ENCODE measurements at regions not wholly inside any gene's neighbourhood (a gene's known extent, or its start where the extent isn't known, plus 50 kb on each side); places are given as distances from the start of the nearest gene placed in this dataset.
"Not testable (repeated sequence)": the region's sequence is repeated elsewhere in the genome, so short reads cannot be mapped to it uniquely, and the experiment has no call there.

DNA sequence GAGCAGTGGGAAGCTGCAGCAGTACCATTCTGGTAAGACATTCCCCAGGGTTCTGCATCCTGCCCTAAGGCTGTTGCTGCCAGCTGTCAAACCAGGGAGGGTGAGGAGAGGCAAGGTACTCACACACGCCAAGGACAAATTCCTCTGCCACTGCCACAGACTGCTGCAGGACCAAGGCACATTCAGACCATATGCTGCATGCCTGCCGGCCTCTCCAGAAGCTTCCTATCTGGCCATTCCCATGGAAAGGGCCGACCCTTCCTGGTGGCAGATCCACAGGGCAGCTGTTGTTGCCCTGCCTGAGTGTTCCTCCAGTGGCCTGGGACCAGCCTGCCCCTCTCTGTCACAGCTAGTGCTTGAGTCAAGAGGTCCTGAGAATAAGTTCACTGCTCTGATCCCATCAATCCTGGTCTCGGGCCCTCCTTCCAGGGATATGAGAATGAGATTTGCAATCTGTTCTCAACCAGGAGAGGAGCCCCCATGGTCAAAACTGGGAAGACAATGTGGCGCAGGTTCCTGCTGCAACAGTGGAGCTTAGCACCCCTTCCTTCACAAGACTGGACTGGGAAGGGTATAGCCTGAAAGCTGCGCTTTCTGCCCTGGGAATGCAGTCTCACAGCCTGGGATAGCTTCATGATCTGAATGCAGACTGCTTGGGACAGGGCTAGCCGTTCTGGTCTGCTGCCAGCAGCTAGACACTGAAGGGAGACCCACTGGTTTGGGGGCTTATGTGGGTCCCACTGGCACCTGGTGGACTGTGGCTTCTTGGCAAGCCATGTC is 342.5 kb upstream of the NDST3 start:
- Histone ChIP-seq H3K4me1 (ENCODE audit: control insufficient read depth in 2 of 2, insufficient read depth in 2 of 2, low read length in 2 of 2) (no peaks in the 10 kb centered on the region), H3K27ac (ENCODE audit: low read depth in 2 of 2, low read length in 2 of 2) (no peak overlapping the region), H3K36me3 (ENCODE audit: control insufficient read depth in 2 of 2, insufficient read depth in 2 of 2, low read length in 2 of 2) (no peaks in the 10 kb centered on the region), H3K4me3 (ENCODE audit: low read length in 2 of 2) (no peak overlapping the region), H3K9ac (ENCODE audit: low read depth in 1 of 2, low read length in 2 of 2) (no peak overlapping the region), H3K9me3 (ENCODE audit: control insufficient read depth in 2 of 2, low read length in 2 of 2) (no peaks in the 10 kb centered on the region), H3K27me3 (ENCODE audit: control insufficient read depth in 2 of 2, insufficient read depth in 2 of 2, low read length in 2 of 2) (no peaks in the 10 kb centered on the region)

DNA sequence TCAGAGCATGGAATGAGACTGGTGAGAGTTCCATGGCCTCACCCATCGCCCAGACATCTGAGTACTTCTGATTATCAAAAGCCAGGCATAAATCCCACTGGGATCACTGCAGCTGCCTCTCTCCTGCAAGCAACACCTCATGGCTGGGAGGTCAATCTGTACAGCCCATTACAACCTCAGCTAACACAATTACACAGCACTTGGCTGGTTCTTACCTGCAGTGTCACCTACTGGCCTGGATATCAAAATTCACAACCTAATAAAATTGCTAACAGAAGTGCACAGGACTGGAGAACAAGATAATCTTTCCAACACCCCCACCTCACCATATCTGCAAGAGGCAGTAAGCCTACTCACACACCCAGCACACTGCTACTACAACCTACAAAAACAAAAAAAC is 341.7 kb upstream of the NDST3 start:
- no peak overlapping the region for H3K9ac ChIP-seq (ENCODE audit: low read depth in 1 of 2, low read length in 2 of 2)
- H3K9me3 ChIP-seq (ENCODE audit: control insufficient read depth in 2 of 2, low read length in 2 of 2) = no peaks in the 10 kb centered on the region
- H3K4me1 ChIP-seq (ENCODE audit: control insufficient read depth in 2 of 2, insufficient read depth in 2 of 2, low read length in 2 of 2) = no peaks in the 10 kb centered on the region
- no peaks in the 10 kb centered on the region for H3K36me3 ChIP-seq (ENCODE audit: control insufficient read depth in 2 of 2, insufficient read depth in 2 of 2, low read length in 2 of 2)
- no peak overlapping the region for H3K4me3 ChIP-seq (ENCODE audit: low read length in 2 of 2)
- no peaks in the 10 kb centered on the region for H3K27me3 ChIP-seq (ENCODE audit: control insufficient read depth in 2 of 2, insufficient read depth in 2 of 2, low read length in 2 of 2)
- H3K27ac ChIP-seq (ENCODE audit: low read depth in 2 of 2, low read length in 2 of 2) = no peak overlapping the region

DNA sequence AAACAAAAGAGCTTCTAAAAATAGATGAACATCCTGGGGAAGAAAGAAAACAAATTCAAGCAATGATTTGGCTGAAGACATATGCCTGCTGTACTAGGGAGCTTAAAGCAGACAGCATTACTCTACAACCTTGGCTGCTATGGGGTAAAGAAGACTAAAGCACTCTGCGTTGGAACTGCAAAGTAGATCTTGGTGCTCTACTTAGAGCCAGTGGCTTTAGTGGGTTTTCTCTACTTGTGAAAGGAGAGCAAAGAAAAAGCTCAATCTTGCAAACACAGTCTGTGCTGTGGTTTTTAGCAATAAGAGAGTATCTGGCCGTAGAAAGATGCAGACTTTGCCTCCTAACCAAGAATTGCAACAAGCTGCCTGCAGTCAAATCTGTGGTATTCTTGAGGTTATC is 334.7 kb upstream of the NDST3 start:
- Histone ChIP-seq H3K9ac (ENCODE audit: low read depth in 1 of 2, low read length in 2 of 2) (no peak overlapping the region), H3K27ac (ENCODE audit: low read depth in 2 of 2, low read length in 2 of 2) (no peak overlapping the region), H3K9me3 (ENCODE audit: control insufficient read depth in 2 of 2, low read length in 2 of 2) (no peaks in the 10 kb centered on the region), H3K36me3 (ENCODE audit: control insufficient read depth in 2 of 2, insufficient read depth in 2 of 2, low read length in 2 of 2) (no peaks in the 10 kb centered on the region), H3K4me3 (ENCODE audit: low read length in 2 of 2) (no peak overlapping the region), H3K27me3 (ENCODE audit: control insufficient read depth in 2 of 2, insufficient read depth in 2 of 2, low read length in 2 of 2) (no peaks in the 10 kb centered on the region), H3K4me1 (ENCODE audit: control insufficient read depth in 2 of 2, insufficient read depth in 2 of 2, low read length in 2 of 2) (no peaks in the 10 kb centered on the region)

DNA sequence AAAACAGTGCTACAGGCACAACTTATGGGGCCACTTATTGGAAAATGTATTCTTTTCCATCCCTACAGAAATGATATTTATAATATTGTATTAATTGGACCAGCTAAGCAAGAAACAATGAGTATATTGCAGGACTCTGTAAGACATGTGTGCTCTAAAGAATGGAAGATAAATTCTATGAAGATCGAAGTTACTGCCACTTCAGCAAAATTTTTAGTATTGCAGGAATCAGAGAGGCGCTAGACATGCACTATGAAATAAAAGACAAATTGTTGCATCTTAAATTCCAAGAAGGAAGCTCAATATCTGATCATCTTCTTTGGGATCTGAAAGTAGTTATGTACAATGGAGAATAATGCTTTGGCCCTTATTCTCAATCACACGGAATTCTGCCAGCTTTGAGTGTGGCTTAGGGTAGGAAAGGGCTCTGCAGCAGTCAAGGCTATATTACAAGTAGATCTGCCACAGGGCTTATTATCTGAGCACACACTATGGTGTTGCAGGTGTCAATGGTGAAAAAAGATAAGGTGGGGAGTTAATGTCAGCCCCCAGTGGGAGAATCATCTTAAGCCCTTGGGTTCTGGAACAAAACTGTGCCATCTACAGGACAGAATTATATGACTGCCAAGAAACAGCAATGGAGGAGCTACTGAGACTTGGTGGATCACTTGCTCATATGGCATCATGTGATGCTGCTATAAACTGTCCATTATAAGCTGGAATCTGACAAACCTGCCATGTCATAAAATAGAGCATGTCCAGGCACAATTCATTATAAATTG is 334.0 kb upstream of the NDST3 start:
- H3K4me1 ChIP-seq (ENCODE audit: control insufficient read depth in 2 of 2, insufficient read depth in 2 of 2, low read length in 2 of 2) = no peaks in the 10 kb centered on the region
- H3K36me3 ChIP-seq (ENCODE audit: control insufficient read depth in 2 of 2, insufficient read depth in 2 of 2, low read length in 2 of 2) = no peaks in the 10 kb centered on the region
- H3K27ac ChIP-seq (ENCODE audit: low read depth in 2 of 2, low read length in 2 of 2) = no peak overlapping the region
- no peak overlapping the region for H3K9ac ChIP-seq (ENCODE audit: low read depth in 1 of 2, low read length in 2 of 2)
- H3K27me3 ChIP-seq (ENCODE audit: control insufficient read depth in 2 of 2, insufficient read depth in 2 of 2, low read length in 2 of 2) = no peaks in the 10 kb centered on the region
- H3K9me3 ChIP-seq (ENCODE audit: control insufficient read depth in 2 of 2, low read length in 2 of 2) = no peaks in the 10 kb centered on the region
- no peak overlapping the region for H3K4me3 ChIP-seq (ENCODE audit: low read length in 2 of 2)

DNA sequence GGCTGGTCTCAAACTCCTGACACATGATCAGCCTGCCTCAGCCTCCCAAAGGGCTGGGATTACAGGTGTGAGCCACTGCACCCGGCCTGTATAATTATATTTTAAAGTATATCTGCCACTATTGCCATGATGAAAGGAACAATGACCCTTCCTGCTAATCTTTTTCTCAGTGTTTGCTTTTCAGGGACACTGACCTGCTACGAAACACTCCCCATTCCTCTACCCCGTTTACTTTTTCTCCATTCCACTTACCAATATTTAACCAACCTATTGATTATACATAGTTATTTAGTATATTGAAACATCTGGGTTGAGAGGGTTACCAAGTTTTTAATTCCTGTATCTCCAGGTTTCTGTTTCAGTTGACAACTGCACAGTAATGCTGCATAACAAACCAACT is 331.9 kb upstream of the NDST3 start:
- Histone ChIP-seq H3K27me3 (ENCODE audit: control insufficient read depth in 2 of 2, insufficient read depth in 2 of 2, low read length in 2 of 2) (no peaks in the 10 kb centered on the region), H3K4me1 (ENCODE audit: control insufficient read depth in 2 of 2, insufficient read depth in 2 of 2, low read length in 2 of 2) (no peaks in the 10 kb centered on the region), H3K36me3 (ENCODE audit: control insufficient read depth in 2 of 2, insufficient read depth in 2 of 2, low read length in 2 of 2) (no peaks in the 10 kb centered on the region), H3K27ac (ENCODE audit: low read depth in 2 of 2, low read length in 2 of 2) (no peak overlapping the region), H3K4me3 (ENCODE audit: low read length in 2 of 2) (no peak overlapping the region), H3K9ac (ENCODE audit: low read depth in 1 of 2, low read length in 2 of 2) (no peak overlapping the region), H3K9me3 (ENCODE audit: control insufficient read depth in 2 of 2, low read length in 2 of 2) (no peaks in the 10 kb centered on the region)

DNA sequence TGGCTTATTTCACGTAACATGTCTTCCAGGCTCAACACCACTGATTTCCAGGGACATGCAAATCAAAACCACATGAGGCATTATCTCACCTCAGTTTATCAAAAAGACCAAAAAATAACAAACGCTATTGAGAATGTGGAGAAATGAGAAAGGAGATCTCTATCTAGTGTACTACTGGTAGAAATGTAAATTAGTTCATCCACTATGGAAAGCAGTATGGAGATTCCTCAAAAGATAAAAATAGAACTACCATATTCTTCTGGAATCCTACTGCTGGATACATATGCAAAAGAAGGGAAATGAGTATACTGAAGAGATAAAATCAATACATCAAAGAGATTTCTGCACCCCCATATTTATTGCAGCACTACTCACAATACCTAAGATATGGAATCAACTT is 329.6 kb upstream of the NDST3 start:
- Histone ChIP-seq H3K4me3 (ENCODE audit: low read length in 2 of 2) (no peak overlapping the region), H3K9me3 (ENCODE audit: control insufficient read depth in 2 of 2, low read length in 2 of 2) (no peaks in the 10 kb centered on the region), H3K9ac (ENCODE audit: low read depth in 1 of 2, low read length in 2 of 2) (no peak overlapping the region), H3K36me3 (ENCODE audit: control insufficient read depth in 2 of 2, insufficient read depth in 2 of 2, low read length in 2 of 2) (no peaks in the 10 kb centered on the region), H3K4me1 (ENCODE audit: control insufficient read depth in 2 of 2, insufficient read depth in 2 of 2, low read length in 2 of 2) (no peaks in the 10 kb centered on the region), H3K27ac (ENCODE audit: low read depth in 2 of 2, low read length in 2 of 2) (no peak overlapping the region), H3K27me3 (ENCODE audit: control insufficient read depth in 2 of 2, insufficient read depth in 2 of 2, low read length in 2 of 2) (no peaks in the 10 kb centered on the region)

DNA sequence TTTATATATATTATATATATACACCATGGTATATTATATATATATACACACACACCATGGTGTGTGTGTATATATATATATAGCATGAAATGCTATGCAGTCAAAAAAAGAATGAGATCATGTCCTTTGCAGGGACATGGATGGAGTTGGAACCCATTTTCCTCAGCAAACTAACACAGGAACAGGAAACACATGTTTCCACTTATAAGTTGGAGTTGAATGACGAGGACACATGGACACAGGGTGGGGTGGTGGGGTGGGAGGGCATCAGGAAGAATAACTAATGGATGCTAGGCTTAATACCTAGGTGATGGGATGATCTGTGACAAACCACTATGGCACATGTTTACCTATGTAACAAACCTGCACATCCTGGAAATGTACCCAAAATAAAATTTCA is 293.6 kb upstream of the NDST3 start:
- Histone ChIP-seq H3K36me3 (ENCODE audit: control insufficient read depth in 2 of 2, insufficient read depth in 2 of 2, low read length in 2 of 2) (no peaks in the 10 kb centered on the region), H3K4me3 (ENCODE audit: low read length in 2 of 2) (no peak overlapping the region), H3K9me3 (ENCODE audit: control insufficient read depth in 2 of 2, low read length in 2 of 2) (no peaks in the 10 kb centered on the region)

DNA sequence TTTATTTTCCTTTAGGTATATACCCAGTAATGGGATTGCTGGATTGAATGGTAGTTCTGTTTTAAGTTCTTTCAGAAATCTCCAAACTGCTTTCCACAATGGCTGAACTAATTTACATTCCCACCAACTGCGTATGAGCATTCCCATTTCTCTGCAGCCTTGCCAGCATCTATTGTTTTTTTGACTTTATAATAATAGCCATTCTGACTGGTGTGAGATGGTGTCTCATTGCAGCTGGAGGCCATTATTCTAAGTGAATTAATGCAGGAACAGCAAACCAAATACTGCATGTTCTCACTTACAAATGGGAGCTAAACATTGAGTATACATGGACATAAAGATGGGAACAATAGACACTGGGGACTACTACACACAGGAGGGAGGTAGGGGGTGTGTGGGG is 288.9 kb upstream of the NDST3 start:
- H3K9me3 ChIP-seq (ENCODE audit: control insufficient read depth in 2 of 2, low read length in 2 of 2); H3K36me3 ChIP-seq (ENCODE audit: control insufficient read depth in 2 of 2, insufficient read depth in 2 of 2, low read length in 2 of 2); H3K4me1 ChIP-seq (ENCODE audit: control insufficient read depth in 2 of 2, insufficient read depth in 2 of 2, low read length in 2 of 2); H3K4me3 ChIP-seq (ENCODE audit: low read length in 2 of 2); H3K27me3 ChIP-seq (ENCODE audit: control insufficient read depth in 2 of 2, insufficient read depth in 2 of 2, low read length in 2 of 2); H3K9ac ChIP-seq (ENCODE audit: low read depth in 1 of 2, low read length in 2 of 2); H3K27ac ChIP-seq (ENCODE audit: low read depth in 2 of 2, low read length in 2 of 2): not testable (repeated sequence)

More for the DNA sequence above, 293.6 kb upstream of the NDST3 start:
- Histone ChIP-seq H3K27ac (ENCODE audit: low read depth in 2 of 2, low read length in 2 of 2) (no peak overlapping the region), H3K9ac (ENCODE audit: low read depth in 1 of 2, low read length in 2 of 2) (no peak overlapping the region), H3K4me1 (ENCODE audit: control insufficient read depth in 2 of 2, insufficient read depth in 2 of 2, low read length in 2 of 2) (no peaks in the 10 kb centered on the region), H3K27me3 (ENCODE audit: control insufficient read depth in 2 of 2, insufficient read depth in 2 of 2, low read length in 2 of 2) (no peaks in the 10 kb centered on the region)

DNA sequence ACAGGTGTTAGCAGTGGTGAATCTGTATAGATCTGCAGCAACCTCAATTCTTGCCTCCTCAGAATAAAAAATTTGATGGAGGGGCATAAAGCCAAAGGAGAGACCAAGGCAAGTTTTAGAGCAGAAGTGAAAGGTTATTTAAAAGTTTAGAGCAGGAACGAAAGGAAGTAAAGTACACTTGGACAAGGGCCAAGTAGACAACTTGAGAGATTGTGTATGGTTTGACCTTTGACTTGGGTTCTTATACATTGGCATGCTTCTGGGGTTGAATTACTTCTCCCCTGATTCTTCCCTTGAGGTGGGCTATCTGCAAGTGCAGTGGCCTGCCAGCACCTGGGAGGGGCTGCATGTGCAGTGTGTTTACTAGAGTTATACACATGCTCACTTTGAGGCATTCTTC is 278.8 kb upstream of the NDST3 start:
- H3K27me3 ChIP-seq (ENCODE audit: control insufficient read depth in 2 of 2, insufficient read depth in 2 of 2, low read length in 2 of 2) = no peaks in the 10 kb centered on the region
- no peaks in the 10 kb centered on the region for H3K36me3 ChIP-seq (ENCODE audit: control insufficient read depth in 2 of 2, insufficient read depth in 2 of 2, low read length in 2 of 2)
- peaks cover 0 to 3% of the 10 kb centered on the region in 2 donors for H3K4me1 ChIP-seq (ENCODE audit: control insufficient read depth in 2 of 2, insufficient read depth in 2 of 2, low read length in 2 of 2)
- no peak overlapping the region for H3K4me3 ChIP-seq (ENCODE audit: low read length in 2 of 2)
- no peak overlapping the region for H3K9ac ChIP-seq (ENCODE audit: low read depth in 1 of 2, low read length in 2 of 2)
- H3K9me3 ChIP-seq (ENCODE audit: control insufficient read depth in 2 of 2, low read length in 2 of 2) = no peaks in the 10 kb centered on the region
- H3K27ac ChIP-seq (ENCODE audit: low read depth in 2 of 2, low read length in 2 of 2) = no peak overlapping the region

DNA sequence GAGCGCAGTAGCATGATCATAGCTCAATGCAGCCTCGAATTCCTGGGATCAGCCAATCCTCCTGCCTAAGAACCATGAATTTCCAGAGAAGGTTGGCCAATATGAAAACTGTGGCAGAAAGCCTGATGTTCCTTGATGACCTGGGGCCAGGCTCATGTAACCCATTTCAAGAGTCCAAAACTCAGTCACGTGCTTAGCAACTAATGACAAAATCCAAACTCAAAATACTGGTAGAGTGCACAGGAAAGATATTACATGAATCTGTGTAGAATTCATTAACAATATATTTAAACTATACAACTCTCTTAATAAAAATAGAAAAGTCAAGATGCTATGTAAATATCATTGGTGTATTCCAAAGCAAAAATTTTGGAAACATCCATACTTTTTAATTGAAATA is 265.7 kb upstream of the NDST3 start:
- no peaks in the 10 kb centered on the region for H3K4me1 ChIP-seq (ENCODE audit: control insufficient read depth in 2 of 2, insufficient read depth in 2 of 2, low read length in 2 of 2)
- no peak overlapping the region for H3K9ac ChIP-seq (ENCODE audit: low read depth in 1 of 2, low read length in 2 of 2)
- H3K27me3 ChIP-seq (ENCODE audit: control insufficient read depth in 2 of 2, insufficient read depth in 2 of 2, low read length in 2 of 2) = no peaks in the 10 kb centered on the region
- no peaks in the 10 kb centered on the region for H3K36me3 ChIP-seq (ENCODE audit: control insufficient read depth in 2 of 2, insufficient read depth in 2 of 2, low read length in 2 of 2)
- no peaks in the 10 kb centered on the region for H3K9me3 ChIP-seq (ENCODE audit: control insufficient read depth in 2 of 2, low read length in 2 of 2)
- no peak overlapping the region for H3K4me3 ChIP-seq (ENCODE audit: low read length in 2 of 2)
- H3K27ac ChIP-seq (ENCODE audit: low read depth in 2 of 2, low read length in 2 of 2) = no peak overlapping the region
